ENCODE measurements at regions not wholly inside any gene's neighbourhood (a gene's known extent, or its start where the extent isn't known, plus 50 kb on each side); places are given as distances from the start of the nearest gene placed in this dataset.

DNA sequence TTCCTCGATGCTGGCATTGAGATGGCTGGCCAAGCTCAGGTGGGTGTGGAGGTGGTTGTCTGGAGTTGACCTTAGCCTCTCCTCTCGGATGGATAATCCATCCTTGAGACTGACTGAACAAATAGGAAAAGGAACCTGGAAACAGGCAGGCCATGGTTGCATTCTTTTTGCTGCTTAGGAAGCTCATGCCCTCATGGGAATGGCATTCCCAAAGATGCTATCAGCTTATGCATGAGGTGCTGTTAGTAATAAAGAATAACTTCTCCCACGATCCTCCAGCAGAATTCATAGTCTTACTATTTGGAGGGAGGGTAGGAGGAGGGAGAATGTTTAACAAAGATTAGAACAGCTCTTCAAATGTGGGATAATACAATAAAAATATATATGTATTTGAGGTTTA lies 303.0 kb upstream of the TPM1 start:
- Mint-ChIP-seq H3K4me1 (peaks cover 0 to 6% (median 5%) of the 10 kb centered on the region in 3 donors), H3K9me3 (peaks cover 0 to 6% (median 0%) of the 10 kb centered on the region in 7 donors), H3K4me3 (no peak overlapping the region), H3K36me3 (no peaks in the 10 kb centered on the region), H3K27ac (no peak overlapping the region), H3K27me3 (peaks cover 0 to 4% (median 0%) of the 10 kb centered on the region in 3 donors)
- DNase-seq (no peak), ATAC-seq (ENCODE audit: low read depth in 2 of 2) (no peak)

DNA sequence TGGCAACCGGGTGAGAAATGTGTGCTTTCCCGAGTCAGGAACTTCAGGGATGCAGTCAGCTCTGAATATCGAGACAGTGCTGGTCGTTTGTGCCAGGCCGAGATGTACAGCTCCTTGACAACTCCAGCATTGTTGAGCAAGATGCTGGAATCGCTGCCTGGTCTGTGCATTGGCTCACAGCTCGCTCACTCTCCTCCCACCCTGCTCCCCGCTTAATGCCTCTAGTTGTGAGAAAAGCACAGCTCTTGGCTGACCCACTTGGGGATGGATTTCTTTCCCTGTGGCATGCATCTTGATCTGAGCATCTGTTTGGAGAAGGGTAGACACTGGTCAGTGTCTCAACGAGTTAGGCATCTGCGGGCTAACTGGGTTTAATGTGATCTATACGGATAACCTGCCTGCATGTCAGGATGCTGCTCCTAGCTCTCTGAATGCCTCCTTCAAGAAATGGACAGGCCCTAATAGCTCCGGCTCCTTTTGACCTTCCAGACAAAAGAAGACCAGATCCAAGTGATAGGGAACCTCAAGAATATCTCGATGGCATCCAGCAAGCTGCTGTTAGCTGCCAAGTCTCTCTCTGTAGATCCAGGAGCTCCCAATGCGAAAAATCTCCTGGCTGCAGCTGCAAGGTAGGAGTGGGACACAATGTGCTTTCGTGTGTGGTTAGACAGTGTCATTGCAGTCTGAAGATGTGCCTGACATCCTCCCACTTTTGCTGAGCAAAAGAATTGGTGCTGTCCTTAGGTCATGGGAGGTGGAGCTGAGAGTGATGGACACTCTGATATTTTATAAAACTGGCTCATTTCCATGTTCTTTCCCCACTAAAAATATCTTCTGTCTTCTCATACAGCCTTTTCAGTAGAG lies 302.2 kb upstream of the TPM1 start:
- DNase-seq: no peak
- Mint-ChIP-seq H3K27ac (peak overlapping the region in 1 of 6 donors; percentile 32), H3K4me3 (no peak overlapping the region), H3K27me3 (peaks cover 0 to 4% (median 0%) of the 10 kb centered on the region in 3 donors), H3K36me3 (no peaks in the 10 kb centered on the region), H3K4me1 (peaks cover 0 to 6% (median 5%) of the 10 kb centered on the region in 3 donors), H3K9me3 (peaks cover 0 to 5% (median 0%) of the 10 kb centered on the region in 7 donors)
- ATAC-seq (ENCODE audit: low read depth in 2 of 2): no peak

- no peak for DNase-seq
- peaks cover 0 to 4% (median 0%) of the 10 kb centered on the region in 3 donors for H3K27me3 Mint-ChIP-seq
- H3K4me3 Mint-ChIP-seq: no peak overlapping the region
These were observed 301.4 kb upstream of the TPM1 start for GRCh38 chr15:62741106-62741505.

GRCh38 chr15:62742409-62743171 lies 300.0 kb upstream of the TPM1 start:
- Mint-ChIP-seq H3K4me3 (no peak overlapping the region), H3K27ac (no peak overlapping the region), H3K9me3 (no peaks in the 10 kb centered on the region), H3K36me3 (no peaks in the 10 kb centered on the region), H3K27me3 (no peaks in the 10 kb centered on the region), H3K4me1 (peaks cover 0 to 6% (median 5%) of the 10 kb centered on the region in 3 donors)
- DNase-seq (peak; percentile 5), ATAC-seq (ENCODE audit: low read depth in 2 of 2) (peak in 1 of 2 donors; percentile 46)

More at GRCh38 chr15:62741106-62741505, 301.4 kb upstream of the TPM1 start:
- Mint-ChIP-seq H3K4me1 (peaks cover 0 to 6% (median 5%) of the 10 kb centered on the region in 3 donors), H3K36me3 (no peaks in the 10 kb centered on the region), H3K9me3 (peaks cover 0 to 2% (median 0%) of the 10 kb centered on the region in 7 donors), H3K27ac (peak overlapping the region in 1 of 6 donors; percentile 71)
- ATAC-seq (ENCODE audit: low read depth in 2 of 2): no peak

GRCh38 chr15:62745621-62746225 lies 296.8 kb upstream of the TPM1 start:
- Mint-ChIP-seq H3K36me3 (no peaks in the 10 kb centered on the region), H3K4me1 (peaks cover 0 to 6% (median 5%) of the 10 kb centered on the region in 3 donors), H3K27ac (no peak overlapping the region), H3K9me3 (no peaks in the 10 kb centered on the region), H3K4me3 (no peak overlapping the region), H3K27me3 (no peaks in the 10 kb centered on the region)
- ATAC-seq (ENCODE audit: low read depth in 2 of 2): no peak
- no peak for DNase-seq

DNA sequence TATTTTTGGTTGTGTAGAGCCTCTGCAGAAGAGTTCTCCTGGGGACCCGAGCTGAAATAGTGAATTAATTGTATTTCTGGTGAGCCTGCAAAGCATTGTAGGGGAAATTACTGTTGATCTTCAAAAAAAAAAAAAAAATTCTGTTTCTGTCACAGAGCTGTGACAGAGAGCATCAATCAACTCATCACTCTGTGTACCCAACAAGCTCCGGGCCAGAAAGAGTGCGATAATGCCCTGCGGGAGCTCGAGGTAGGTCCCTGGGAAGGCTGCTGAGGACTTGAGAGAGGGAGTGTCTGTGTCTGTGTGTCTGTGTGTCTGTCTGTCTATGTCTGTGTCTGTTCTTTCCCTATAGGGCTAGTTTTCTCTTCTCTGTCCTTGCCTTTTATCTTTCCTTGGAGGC lies 294.4 kb upstream of the TPM1 start:
- no peaks in the 10 kb centered on the region for H3K9me3 Mint-ChIP-seq
- no peak for DNase-seq
- H3K27ac Mint-ChIP-seq: no peak overlapping the region
- H3K4me3 Mint-ChIP-seq: no peak overlapping the region
- no peaks in the 10 kb centered on the region for H3K36me3 Mint-ChIP-seq
- H3K4me1 Mint-ChIP-seq: no peaks in the 10 kb centered on the region
- no peak for ATAC-seq (ENCODE audit: low read depth in 2 of 2)
- H3K27me3 Mint-ChIP-seq: no peaks in the 10 kb centered on the region

GRCh38 chr15:62749036-62749815 lies 293.3 kb upstream of the TPM1 start:
- Mint-ChIP-seq H3K4me3 (no peak overlapping the region), H3K27me3 (peaks cover 0 to 2% (median 0%) of the 10 kb centered on the region in 3 donors), H3K27ac (no peak overlapping the region), H3K4me1 (no peaks in the 10 kb centered on the region), H3K9me3 (no peaks in the 10 kb centered on the region), H3K36me3 (no peaks in the 10 kb centered on the region)
- DNase-seq: no peak
- ATAC-seq (ENCODE audit: low read depth in 2 of 2): no peak

- DNase-seq (no peak), ATAC-seq (ENCODE audit: low read depth in 2 of 2) (no peak)
- H3K36me3 Mint-ChIP-seq: no peaks in the 10 kb centered on the region
- no peaks in the 10 kb centered on the region for H3K9me3 Mint-ChIP-seq
- H3K27me3 Mint-ChIP-seq: peaks cover 0 to 5% (median 0%) of the 10 kb centered on the region in 3 donors
- no peak overlapping the region for H3K27ac Mint-ChIP-seq
- H3K4me3 Mint-ChIP-seq: no peak overlapping the region
- no peaks in the 10 kb centered on the region for H3K4me1 Mint-ChIP-seq
These were observed 292.1 kb upstream of the TPM1 start for GRCh38 chr15:62750471-62750870.

DNA sequence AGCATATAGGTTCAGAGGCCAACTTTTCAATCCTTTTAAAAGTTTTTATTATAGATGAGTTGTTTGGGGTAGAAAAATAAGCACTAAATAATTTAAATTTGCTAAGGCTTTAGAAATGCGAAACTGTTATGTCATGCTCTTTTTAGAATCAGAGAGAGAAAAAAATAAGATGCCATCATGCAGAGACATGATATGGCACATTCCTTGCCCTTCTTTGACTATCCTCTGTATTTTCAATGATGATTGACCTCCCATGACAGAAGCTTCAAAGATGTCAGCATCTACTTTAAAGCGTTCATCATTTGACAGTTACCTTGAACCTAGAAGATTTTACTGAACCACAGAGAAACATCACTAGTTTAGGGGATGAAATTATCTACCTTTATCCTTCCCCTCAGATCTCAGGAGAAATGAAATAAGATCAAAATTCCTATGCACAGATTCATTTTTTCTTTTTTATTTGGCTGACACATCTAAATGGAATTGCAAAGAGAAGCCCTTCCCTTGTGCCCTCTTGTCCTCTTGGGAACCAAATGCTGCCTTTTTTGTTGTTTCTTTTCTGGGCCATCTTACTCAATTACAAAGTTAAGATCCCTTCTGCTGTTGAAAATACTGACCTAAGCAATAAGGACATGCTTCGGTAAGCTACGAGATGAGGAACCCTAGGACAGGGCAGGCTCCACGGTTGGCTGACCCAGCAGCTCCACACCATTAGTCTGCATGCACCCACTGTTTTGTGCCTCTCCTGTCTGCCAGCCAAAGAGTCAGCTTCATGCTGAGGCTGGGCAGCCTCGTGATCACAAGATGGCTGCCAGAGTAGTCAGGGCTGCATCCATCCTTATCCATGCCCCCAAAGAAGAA lies 289.7 kb upstream of the TPM1 start:
- no peaks in the 10 kb centered on the region for H3K36me3 Mint-ChIP-seq
- no peaks in the 10 kb centered on the region for H3K9me3 Mint-ChIP-seq
- H3K4me3 Mint-ChIP-seq: peak overlapping the region in 1 of 8 donors; percentile 25
- no peak for DNase-seq
- no peak overlapping the region for H3K27ac Mint-ChIP-seq
- ATAC-seq (ENCODE audit: low read depth in 2 of 2): no peak
- peaks cover 0 to 5% (median 0%) of the 10 kb centered on the region in 3 donors for H3K27me3 Mint-ChIP-seq
- H3K4me1 Mint-ChIP-seq: no peaks in the 10 kb centered on the region

DNA sequence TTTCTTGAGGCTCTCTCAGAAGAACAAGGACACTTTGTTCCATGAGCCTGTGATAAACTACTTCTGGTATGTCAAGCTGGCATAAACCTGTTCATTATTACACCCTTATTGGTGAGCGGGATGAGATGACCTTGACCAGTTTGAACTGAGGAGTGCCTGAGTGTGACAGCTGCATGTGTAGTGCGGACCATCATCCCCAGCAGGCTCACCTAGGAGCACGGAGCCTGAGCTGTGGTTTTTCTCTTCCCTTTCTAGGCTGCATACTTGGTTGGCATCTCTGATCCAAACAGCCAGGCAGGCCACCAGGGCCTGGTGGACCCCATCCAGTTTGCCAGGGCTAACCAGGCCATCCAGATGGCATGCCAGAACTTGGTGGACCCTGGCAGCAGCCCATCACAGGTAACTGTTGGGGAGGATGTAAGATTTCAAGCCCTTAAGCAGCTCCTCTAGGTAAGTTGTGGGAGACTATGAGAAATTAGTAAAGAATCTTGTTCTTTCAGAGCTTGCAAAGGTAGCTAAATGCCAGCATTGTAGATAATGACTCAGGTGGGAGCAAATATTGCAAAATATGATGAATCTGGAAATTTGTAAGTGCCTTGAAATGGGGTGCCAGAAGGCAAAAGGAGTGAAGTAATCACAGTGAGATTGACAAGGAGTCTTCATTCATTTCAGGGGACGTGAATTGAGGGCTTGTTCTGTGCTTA lies 288.9 kb upstream of the TPM1 start:
- H3K4me3 Mint-ChIP-seq: peak overlapping the region in 1 of 8 donors; percentile 25
- H3K4me1 Mint-ChIP-seq: no peaks in the 10 kb centered on the region
- no peaks in the 10 kb centered on the region for H3K9me3 Mint-ChIP-seq
- H3K36me3 Mint-ChIP-seq: no peaks in the 10 kb centered on the region
- ATAC-seq (ENCODE audit: low read depth in 2 of 2) (no peak), DNase-seq (no peak)
- peaks cover 0 to 5% (median 0%) of the 10 kb centered on the region in 3 donors for H3K27me3 Mint-ChIP-seq
- no peak overlapping the region for H3K27ac Mint-ChIP-seq

- no peak for ATAC-seq (ENCODE audit: low read depth in 2 of 2)
- H3K9me3 Mint-ChIP-seq: no peaks in the 10 kb centered on the region
- no peak overlapping the region for H3K27ac Mint-ChIP-seq
- no peak overlapping the region for H3K4me3 Mint-ChIP-seq
- DNase-seq: no peak
- no peaks in the 10 kb centered on the region for H3K36me3 Mint-ChIP-seq
- peaks cover 0 to 5% (median 0%) of the 10 kb centered on the region in 3 donors for H3K27me3 Mint-ChIP-seq
- H3K4me1 Mint-ChIP-seq: no peaks in the 10 kb centered on the region
These were observed 286.1 kb upstream of the TPM1 start for GRCh38 chr15:62756326-62756994.

All from naive B cell (primary cell).